NB4 (cell line): ENCODE measurements at regions not wholly inside any gene's neighbourhood (a gene's known extent, or its start where the extent isn't known, plus 50 kb on each side); places are given as distances from the start of the nearest gene placed in this dataset.

Experiments
- DNase-seq: peaks from one replicate; pipeline ENCODE4 v3.0.0; 2010; ENCODE audit warnings: low read depth
- H3K4me3 ChIP-seq: one replicate; pipeline ENCODE4 v1.5.1; 2011; ENCODE audit warnings: mild to moderate bottlenecking, low read depth, low read length, moderate library complexity
- MYC ChIP-seq: IDR thresholded peaks from 2 replicates; pipeline ENCODE4 v1.6.1; 2011; ENCODE audit warnings: low read depth, low read length
- POLR2A ChIP-seq: IDR thresholded peaks from 2 replicates; pipeline ENCODE4 v1.6.1; 2011; ENCODE audit warnings: mild to moderate bottlenecking; ENCODE audit not compliant: insufficient read length; ENCODE audit errors: extremely low read depth
- TF ChIP-seq, protein P1 (sequence below): IDR thresholded peaks from one replicate; pipeline ENCODE4 v1.5.1; 2012; ENCODE audit warnings: low read depth, low read length
- TF ChIP-seq, protein P2 (sequence below): IDR thresholded peaks from 2 replicates; pipeline ENCODE4 v1.6.1; 2011; ENCODE audit warnings: low read depth, low read length

DNA sequence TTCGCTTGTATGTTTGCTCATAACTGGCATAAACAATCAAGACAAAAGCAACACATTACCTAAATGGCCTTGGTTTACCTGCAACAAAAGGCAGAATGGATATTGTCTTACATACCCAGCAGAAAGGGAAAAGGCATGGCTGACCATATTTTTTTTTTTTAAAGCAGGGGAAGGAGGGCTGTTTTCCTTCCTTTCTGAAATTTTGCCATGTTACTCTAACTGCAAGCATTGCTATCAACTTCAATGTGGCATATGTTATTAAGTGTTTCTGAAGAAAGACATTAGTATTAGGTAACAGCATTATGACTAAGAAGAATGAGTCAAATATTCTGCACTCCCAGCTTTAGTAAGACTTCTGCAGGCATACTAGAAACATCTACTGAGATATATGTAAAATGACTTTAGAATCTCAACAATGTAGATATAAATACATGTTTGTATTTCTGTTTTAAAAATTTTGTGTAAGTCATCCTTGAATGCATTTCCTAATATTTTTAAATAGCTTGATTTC lies 512.6 kb upstream of the FAM241A start:
- DNase-seq, result no peak
- TF ChIP-seq POLR2A (no peak), MYC (no peak)
- TF ChIP-seq, protein P1, sequence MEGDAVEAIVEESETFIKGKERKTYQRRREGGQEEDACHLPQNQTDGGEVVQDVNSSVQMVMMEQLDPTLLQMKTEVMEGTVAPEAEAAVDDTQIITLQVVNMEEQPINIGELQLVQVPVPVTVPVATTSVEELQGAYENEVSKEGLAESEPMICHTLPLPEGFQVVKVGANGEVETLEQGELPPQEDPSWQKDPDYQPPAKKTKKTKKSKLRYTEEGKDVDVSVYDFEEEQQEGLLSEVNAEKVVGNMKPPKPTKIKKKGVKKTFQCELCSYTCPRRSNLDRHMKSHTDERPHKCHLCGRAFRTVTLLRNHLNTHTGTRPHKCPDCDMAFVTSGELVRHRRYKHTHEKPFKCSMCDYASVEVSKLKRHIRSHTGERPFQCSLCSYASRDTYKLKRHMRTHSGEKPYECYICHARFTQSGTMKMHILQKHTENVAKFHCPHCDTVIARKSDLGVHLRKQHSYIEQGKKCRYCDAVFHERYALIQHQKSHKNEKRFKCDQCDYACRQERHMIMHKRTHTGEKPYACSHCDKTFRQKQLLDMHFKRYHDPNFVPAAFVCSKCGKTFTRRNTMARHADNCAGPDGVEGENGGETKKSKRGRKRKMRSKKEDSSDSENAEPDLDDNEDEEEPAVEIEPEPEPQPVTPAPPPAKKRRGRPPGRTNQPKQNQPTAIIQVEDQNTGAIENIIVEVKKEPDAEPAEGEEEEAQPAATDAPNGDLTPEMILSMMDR, result no peak
- TF ChIP-seq, protein P2, sequence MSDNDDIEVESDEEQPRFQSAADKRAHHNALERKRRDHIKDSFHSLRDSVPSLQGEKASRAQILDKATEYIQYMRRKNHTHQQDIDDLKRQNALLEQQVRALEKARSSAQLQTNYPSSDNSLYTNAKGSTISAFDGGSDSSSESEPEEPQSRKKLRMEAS, result no peak

DNA sequence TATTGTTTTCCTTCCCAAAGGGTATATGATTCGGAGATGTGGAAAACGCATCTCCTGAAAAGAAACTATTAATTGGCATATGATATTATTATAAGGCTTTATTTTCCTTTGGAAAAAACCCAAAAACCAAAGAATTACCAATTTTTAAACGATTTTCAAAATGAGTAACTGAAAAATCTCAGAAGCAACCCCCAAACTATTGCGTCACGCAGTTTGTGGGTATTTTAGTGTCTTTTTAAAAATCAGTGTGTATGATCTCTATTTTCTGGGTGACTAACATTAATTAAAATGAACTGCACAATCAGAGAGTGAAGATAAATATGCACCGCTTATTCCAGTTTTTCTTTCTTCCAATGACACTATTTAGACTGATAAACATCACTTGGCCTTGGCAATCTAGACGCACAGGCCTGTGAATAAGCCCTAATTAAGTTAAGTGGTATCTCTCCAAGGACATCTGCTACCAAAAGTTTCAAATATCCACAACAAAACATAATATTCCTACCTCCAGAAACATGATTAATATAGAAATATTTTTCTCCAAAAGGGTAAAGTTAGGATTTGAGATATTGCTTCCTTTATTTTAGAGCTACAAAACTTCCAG lies 511.5 kb upstream of the FAM241A start:
- TF ChIP-seq MYC (no peak), POLR2A (no peak)
- TF ChIP-seq, protein P1, result no peak
- TF ChIP-seq, protein P2, result no peak
- DNase-seq, result no peak
- no peak overlapping the region for H3K4me3 ChIP-seq

More for the DNA sequence above, 512.6 kb upstream of the FAM241A start:
- no peak overlapping the region for H3K4me3 ChIP-seq

DNA sequence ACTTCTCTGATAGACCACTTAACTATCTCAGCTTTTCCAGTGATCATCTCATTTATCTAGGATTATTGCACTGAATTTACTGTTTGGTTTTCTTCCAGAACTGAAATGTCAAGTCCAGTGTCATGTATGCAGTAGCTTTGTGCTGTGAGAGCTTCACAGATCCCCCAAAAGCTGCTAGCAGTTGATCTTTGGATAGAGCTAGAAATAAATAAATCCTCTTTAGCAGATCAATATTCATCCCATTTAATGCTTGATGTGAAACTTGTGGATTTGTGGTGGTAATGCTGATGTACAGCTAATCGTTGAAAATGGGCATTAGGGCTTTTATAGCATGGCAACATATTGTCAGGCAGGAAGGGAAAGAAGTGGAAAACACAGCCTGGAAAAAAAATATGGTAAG lies 509.6 kb upstream of the FAM241A start:
- no peak overlapping the region for H3K4me3 ChIP-seq
- no peak for TF ChIP-seq POLR2A
- TF ChIP-seq, protein P1, result no peak
- TF ChIP-seq, protein P2, result no peak
- DNase-seq, result no peak

DNA sequence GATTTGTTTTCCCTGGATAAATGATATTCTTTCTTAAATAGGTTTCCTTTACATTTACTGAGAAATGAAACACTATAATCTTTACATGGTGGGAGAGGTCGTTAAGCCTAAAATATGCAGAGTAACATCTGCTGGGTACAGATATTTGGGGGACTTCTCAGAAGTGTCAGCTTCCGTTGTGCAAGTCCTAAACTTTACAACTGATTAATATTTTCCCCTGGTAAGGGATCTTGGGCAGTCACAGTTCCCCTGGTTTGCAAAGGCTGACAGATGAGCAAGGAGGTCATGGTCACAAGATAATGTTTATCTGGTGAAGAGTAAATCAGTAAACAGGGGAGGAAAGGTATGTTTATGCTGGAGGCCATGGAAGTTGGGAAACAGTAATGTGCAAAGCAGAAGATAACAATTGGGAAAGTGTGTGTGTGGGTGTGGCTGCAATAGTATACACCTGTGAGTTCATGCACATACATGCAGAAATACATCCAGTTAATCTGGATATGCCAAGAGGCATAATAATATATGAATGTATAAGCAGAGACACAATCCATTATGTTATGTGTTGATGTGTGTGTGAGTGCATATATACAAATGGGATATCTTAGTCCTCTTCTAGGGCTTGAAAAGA lies 508.2 kb upstream of the FAM241A start:
- TF ChIP-seq POLR2A (no peak), MYC (no peak)
- TF ChIP-seq, protein P2, result no peak
- TF ChIP-seq, protein P1, result no peak

DNA sequence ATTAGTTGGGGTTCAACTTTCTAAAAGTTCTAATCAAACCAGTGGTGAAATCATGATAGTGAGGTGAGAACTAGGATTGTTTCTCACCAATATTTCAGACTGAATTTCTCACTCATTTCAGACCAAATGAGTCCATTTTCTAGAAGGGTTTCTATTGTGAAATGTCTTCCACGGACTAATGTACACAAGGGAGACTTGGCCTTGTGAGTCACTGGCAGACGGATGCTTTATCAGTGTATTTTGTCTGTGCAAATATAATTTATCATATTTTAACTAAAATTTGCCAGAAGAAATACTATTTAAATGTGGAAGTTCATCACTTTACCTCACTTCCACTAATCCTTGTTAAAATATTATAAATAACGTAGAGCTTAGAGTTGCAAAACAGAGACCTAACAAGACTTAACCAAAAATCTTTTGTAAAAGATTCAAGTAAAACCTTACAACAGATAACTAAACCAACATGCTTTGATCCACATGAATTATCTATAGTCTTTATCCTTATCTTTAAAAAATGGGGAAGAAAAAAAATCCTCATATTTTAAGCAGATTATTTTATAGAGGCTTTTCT lies 506.0 kb upstream of the FAM241A start:
- no peak for TF ChIP-seq POLR2A
- TF ChIP-seq, protein P1, result no peak
- TF ChIP-seq MYC, result no peak
- TF ChIP-seq, protein P2, result no peak
- H3K4me3 ChIP-seq, result no peak overlapping the region
- no peak for DNase-seq

More for the DNA sequence above, 508.2 kb upstream of the FAM241A start:
- DNase-seq, result no peak
- no peak overlapping the region for H3K4me3 ChIP-seq
